ENCODE measurements at regions not wholly inside any gene's neighbourhood (a gene's known extent, or its start where the extent isn't known, plus 50 kb on each side); places are given as distances from the start of the nearest gene placed in this dataset.

- TF ChIP-seq ZNF274 (IDR thresholded peaks at IDR 0.05; ENCODE audit: low read length) (no peak), ZNF274 (tag by site-specific recombination; IDR thresholded peaks at IDR 0.05; ENCODE audit: borderline replicate concordance) (no peak), HOXA7 (CRISPR knock-in tag; IDR thresholded peaks at IDR 0.05; ENCODE audit: borderline replicate concordance) (no peak), ZBTB21 (tag by site-specific recombination; IDR thresholded peaks at IDR 0.05) (no peak), ZNF558 (tag by site-specific recombination; IDR thresholded peaks at IDR 0.05) (no peak), GFI1B (tag by site-specific recombination; IDR thresholded peaks at IDR 0.05) (no peak), ZNF37A (tag by site-specific recombination; IDR thresholded peaks at IDR 0.05) (no peak)
- TF ChIP-seq, protein P1, sequence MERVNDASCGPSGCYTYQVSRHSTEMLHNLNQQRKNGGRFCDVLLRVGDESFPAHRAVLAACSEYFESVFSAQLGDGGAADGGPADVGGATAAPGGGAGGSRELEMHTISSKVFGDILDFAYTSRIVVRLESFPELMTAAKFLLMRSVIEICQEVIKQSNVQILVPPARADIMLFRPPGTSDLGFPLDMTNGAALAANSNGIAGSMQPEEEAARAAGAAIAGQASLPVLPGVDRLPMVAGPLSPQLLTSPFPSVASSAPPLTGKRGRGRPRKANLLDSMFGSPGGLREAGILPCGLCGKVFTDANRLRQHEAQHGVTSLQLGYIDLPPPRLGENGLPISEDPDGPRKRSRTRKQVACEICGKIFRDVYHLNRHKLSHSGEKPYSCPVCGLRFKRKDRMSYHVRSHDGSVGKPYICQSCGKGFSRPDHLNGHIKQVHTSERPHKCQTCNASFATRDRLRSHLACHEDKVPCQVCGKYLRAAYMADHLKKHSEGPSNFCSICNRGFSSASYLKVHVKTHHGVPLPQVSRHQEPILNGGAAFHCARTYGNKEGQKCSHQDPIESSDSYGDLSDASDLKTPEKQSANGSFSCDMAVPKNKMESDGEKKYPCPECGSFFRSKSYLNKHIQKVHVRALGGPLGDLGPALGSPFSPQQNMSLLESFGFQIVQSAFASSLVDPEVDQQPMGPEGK (tag by site-specific recombination; IDR thresholded peaks at IDR 0.05), result no peak
- TF ChIP-seq, protein P2, sequence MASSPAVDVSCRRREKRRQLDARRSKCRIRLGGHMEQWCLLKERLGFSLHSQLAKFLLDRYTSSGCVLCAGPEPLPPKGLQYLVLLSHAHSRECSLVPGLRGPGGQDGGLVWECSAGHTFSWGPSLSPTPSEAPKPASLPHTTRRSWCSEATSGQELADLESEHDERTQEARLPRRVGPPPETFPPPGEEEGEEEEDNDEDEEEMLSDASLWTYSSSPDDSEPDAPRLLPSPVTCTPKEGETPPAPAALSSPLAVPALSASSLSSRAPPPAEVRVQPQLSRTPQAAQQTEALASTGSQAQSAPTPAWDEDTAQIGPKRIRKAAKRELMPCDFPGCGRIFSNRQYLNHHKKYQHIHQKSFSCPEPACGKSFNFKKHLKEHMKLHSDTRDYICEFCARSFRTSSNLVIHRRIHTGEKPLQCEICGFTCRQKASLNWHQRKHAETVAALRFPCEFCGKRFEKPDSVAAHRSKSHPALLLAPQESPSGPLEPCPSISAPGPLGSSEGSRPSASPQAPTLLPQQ (tag by site-specific recombination; IDR thresholded peaks at IDR 0.05), result no peak
- TF ChIP-seq, protein P3, sequence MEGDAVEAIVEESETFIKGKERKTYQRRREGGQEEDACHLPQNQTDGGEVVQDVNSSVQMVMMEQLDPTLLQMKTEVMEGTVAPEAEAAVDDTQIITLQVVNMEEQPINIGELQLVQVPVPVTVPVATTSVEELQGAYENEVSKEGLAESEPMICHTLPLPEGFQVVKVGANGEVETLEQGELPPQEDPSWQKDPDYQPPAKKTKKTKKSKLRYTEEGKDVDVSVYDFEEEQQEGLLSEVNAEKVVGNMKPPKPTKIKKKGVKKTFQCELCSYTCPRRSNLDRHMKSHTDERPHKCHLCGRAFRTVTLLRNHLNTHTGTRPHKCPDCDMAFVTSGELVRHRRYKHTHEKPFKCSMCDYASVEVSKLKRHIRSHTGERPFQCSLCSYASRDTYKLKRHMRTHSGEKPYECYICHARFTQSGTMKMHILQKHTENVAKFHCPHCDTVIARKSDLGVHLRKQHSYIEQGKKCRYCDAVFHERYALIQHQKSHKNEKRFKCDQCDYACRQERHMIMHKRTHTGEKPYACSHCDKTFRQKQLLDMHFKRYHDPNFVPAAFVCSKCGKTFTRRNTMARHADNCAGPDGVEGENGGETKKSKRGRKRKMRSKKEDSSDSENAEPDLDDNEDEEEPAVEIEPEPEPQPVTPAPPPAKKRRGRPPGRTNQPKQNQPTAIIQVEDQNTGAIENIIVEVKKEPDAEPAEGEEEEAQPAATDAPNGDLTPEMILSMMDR (tag by site-specific recombination; IDR thresholded peaks at IDR 0.05), result no peak
Observed at GRCh38 chr1:50261951-50262350, 153.2 kb downstream of the ELAVL4 start.
